Nephron (organoid): ENCODE measurements at regions not wholly inside any gene's neighbourhood (a gene's known extent, or its start where the extent isn't known, plus 50 kb on each side); places are given as distances from the start of the nearest gene placed in this dataset.
A peak's percentile ranks its signal among the peaks of the same experiment; 100 is the strongest.

Source experiments
- H3K27ac Mint-ChIP-seq, 3 experiments: 2 replicates each; pipeline ENCODE4 v1.8.0; 2020; ENCODE audit warnings: mixed read lengths in 3 of 3, mild to moderate bottlenecking in 2 of 3, moderate library complexity in 1 of 3
- H3K27me3 Mint-ChIP-seq: 2 replicates; pipeline ENCODE4 v1.8.0; 2021; ENCODE audit warnings: low read depth, mild to moderate bottlenecking, moderate library complexity, mixed read lengths
- H3K36me3 Mint-ChIP-seq: 2 replicates; pipeline ENCODE4 v1.8.0; 2020; ENCODE audit warnings: low read depth, mixed read lengths
- H3K4me1 Mint-ChIP-seq: 2 replicates; pipeline ENCODE4 v1.8.0; 2020; ENCODE audit warnings: mixed read lengths
- H3K4me3 Mint-ChIP-seq, 3 experiments: 2 replicates each; pipeline ENCODE4 v1.8.0; 2020; ENCODE audit warnings: mild to moderate bottlenecking in 3 of 3, mixed read lengths in 3 of 3, moderate library complexity in 2 of 3
- H3K9me3 Mint-ChIP-seq: 2 replicates; pipeline ENCODE4 v1.8.0; 2020; ENCODE audit warnings: mixed read lengths
- CTCF ChIP-seq, 3 experiments: fragments of 200-600 bp; sonication (generic); IDR thresholded peaks; one replicate each; pipeline ENCODE4 v1.5.0; 2021; ENCODE audit warnings: antibody characterized with exemption in 3 of 3; ENCODE audit not compliant: unreplicated experiment in 3 of 3

GRCh38 chr4:183797011-183797444, 108.1 kb upstream of the STOX2 start:
- peaks cover 8% of the 10 kb centered on the region for H3K4me1 Mint-ChIP-seq
- no peak for TF ChIP-seq CTCF (IDR thresholded peaks at IDR 0.05; ENCODE audit: unreplicated experiment in 3 of 3)
- H3K36me3 Mint-ChIP-seq: peaks cover 5% of the 10 kb centered on the region
- peaks cover 32% of the 10 kb centered on the region for H3K9me3 Mint-ChIP-seq
- peak overlapping the region in 1 of 3 experiments; percentile 77 for H3K27ac Mint-ChIP-seq
- peak overlapping the region; percentile 71 to 88 (median 85) for H3K4me3 Mint-ChIP-seq
- H3K27me3 Mint-ChIP-seq: peaks cover 68% of the 10 kb centered on the region

GRCh38 chr4:183797445-183798300, 107.4 kb upstream of the STOX2 start:
- TF ChIP-seq CTCF (IDR thresholded peaks at IDR 0.05; ENCODE audit: unreplicated experiment in 3 of 3): peak in 1 of 3 experiments; percentile 8
- Mint-ChIP-seq H3K4me3 (peak overlapping the region; percentile 69 to 79 (median 70)), H3K9me3 (peaks cover 28% of the 10 kb centered on the region), H3K4me1 (peaks cover 8% of the 10 kb centered on the region), H3K36me3 (peaks cover 5% of the 10 kb centered on the region), H3K27ac (no peak overlapping the region), H3K27me3 (peaks cover 65% of the 10 kb centered on the region)

GRCh38 chr4:183798301-183799253, 106.5 kb upstream of the STOX2 start:
- peaks cover 8% of the 10 kb centered on the region for H3K4me1 Mint-ChIP-seq
- H3K4me3 Mint-ChIP-seq: peak overlapping the region; percentile 78 to 88 (median 86)
- H3K27me3 Mint-ChIP-seq: peaks cover 68% of the 10 kb centered on the region
- peak overlapping the region; percentile 41 to 66 (median 60) for H3K27ac Mint-ChIP-seq
- TF ChIP-seq CTCF (IDR thresholded peaks at IDR 0.05; ENCODE audit: unreplicated experiment in 3 of 3): no peak
- H3K9me3 Mint-ChIP-seq: peaks cover 22% of the 10 kb centered on the region
- peaks cover 5% of the 10 kb centered on the region for H3K36me3 Mint-ChIP-seq

GRCh38 chr4:183801457-183802165, 103.5 kb upstream of the STOX2 start:
- no peak for TF ChIP-seq CTCF (IDR thresholded peaks at IDR 0.05; ENCODE audit: unreplicated experiment in 3 of 3)
- Mint-ChIP-seq H3K27me3 (peaks cover 49% of the 10 kb centered on the region), H3K4me1 (peaks cover 8% of the 10 kb centered on the region), H3K36me3 (no peaks in the 10 kb centered on the region), H3K4me3 (no peak overlapping the region), H3K9me3 (peaks cover 5% of the 10 kb centered on the region), H3K27ac (no peak overlapping the region)

- Mint-ChIP-seq H3K9me3 (peaks cover 3% of the 10 kb centered on the region), H3K4me3 (no peak overlapping the region), H3K27me3 (peaks cover 19% of the 10 kb centered on the region), H3K27ac (no peak overlapping the region), H3K36me3 (no peaks in the 10 kb centered on the region), H3K4me1 (peaks cover 4% of the 10 kb centered on the region)
- no peak for TF ChIP-seq CTCF (IDR thresholded peaks at IDR 0.05; ENCODE audit: unreplicated experiment in 3 of 3)
Measured at GRCh38 chr4:183806341-183806740, 98.8 kb upstream of the STOX2 start.
